ENCODE measurements at regions not wholly inside any gene's neighbourhood (a gene's known extent, or its start where the extent isn't known, plus 50 kb on each side); places are given as distances from the start of the nearest gene placed in this dataset.

GRCh38 chr2:15073664-15074063, 441.1 kb downstream of the LRATD1 start:
- H3K27ac ChIP-seq: no peak overlapping the region

GRCh38 chr2:15074319-15074718, 441.8 kb downstream of the LRATD1 start:
- TF ChIP-seq CTCF (conservative IDR thresholded peaks at IDR 0.05) (no peak), ZFX (IDR thresholded peaks at IDR 0.05) (no peak)
- no peak overlapping the region for H3K27ac ChIP-seq

More at GRCh38 chr2:15073664-15074063, 441.1 kb downstream of the LRATD1 start:
- TF ChIP-seq CTCF (conservative IDR thresholded peaks at IDR 0.05) (no peak), ZFX (IDR thresholded peaks at IDR 0.05) (no peak)

GRCh38 chr2:15074751-15075700, 442.5 kb downstream of the LRATD1 start:
- TF ChIP-seq CTCF (conservative IDR thresholded peaks at IDR 0.05): no peak
- no peak for TF ChIP-seq ZFX (IDR thresholded peaks at IDR 0.05)
- H3K27ac ChIP-seq: no peak overlapping the region

GRCh38 chr2:15076668-15077067, 444.2 kb downstream of the LRATD1 start:
- TF ChIP-seq ZFX (IDR thresholded peaks at IDR 0.05): no peak
- no peak for TF ChIP-seq CTCF (conservative IDR thresholded peaks at IDR 0.05)
- H3K27ac ChIP-seq: no peak overlapping the region

GRCh38 chr2:15081356-15081755, 448.8 kb downstream of the LRATD1 start:
- no peak overlapping the region for H3K27ac ChIP-seq
- TF ChIP-seq ZFX (IDR thresholded peaks at IDR 0.05) (no peak), CTCF (conservative IDR thresholded peaks at IDR 0.05) (no peak)

GRCh38 chr2:15082105-15083058, 449.9 kb downstream of the LRATD1 start:
- TF ChIP-seq CTCF (conservative IDR thresholded peaks at IDR 0.05): no peak
- no peak for TF ChIP-seq ZFX (IDR thresholded peaks at IDR 0.05)
- H3K27ac ChIP-seq: no peak overlapping the region

Data from C4-2B (cell line).